Right lobe of liver (tissue), 4 donors: ENCODE measurements at regions not wholly inside any gene's neighbourhood (a gene's known extent, or its start where the extent isn't known, plus 50 kb on each side); places are given as distances from the start of the nearest gene placed in this dataset.

Experiments used
- CTCF ChIP-seq, 4 donors: fragments of 200-600 bp in 3 of 4; fragments of 450-650 bp in 1 of 4; IDR thresholded peaks; one replicate each; pipeline versions ENCODE4 v1.5.1 to v1.8.0; 2016 to 2022; ENCODE audit warnings: antibody characterized with exemption in 4 of 4, mild to moderate bottlenecking in 2 of 4
- POLR2A ChIP-seq: fragments of 450-650 bp; IDR thresholded peaks from one replicate; pipeline ENCODE4 v1.6.1; 2017; ENCODE audit warnings: antibody characterized with exemption, mild to moderate bottlenecking
- donor health status: DM: no; HTN: no; CAD: no.
- donor health status: DM: no; HTN: no; CAD: no.
- donor health status: DM: no; HTN: yes; CAD: no.

GRCh38 chr12:39112064-39112463, 206.7 kb upstream of the CPNE8 start:
- no peak for TF ChIP-seq CTCF (IDR thresholded peaks at IDR 0.05)
- no peak for TF ChIP-seq POLR2A
